ENCODE measurements at regions not wholly inside any gene's neighbourhood (a gene's known extent, or its start where the extent isn't known, plus 50 kb on each side); places are given as distances from the start of the nearest gene placed in this dataset.
"Not testable (repeated sequence)": the region's sequence is repeated elsewhere in the genome, so short reads cannot be mapped to it uniquely, and the experiment has no call there.

GRCh38 chr4:12105519-12105918 is 676.8 kb upstream of the HS3ST1 start:
- ChIA-PET CTCF (no interaction called here), POLR2A (no interaction called here)
- TF ChIP-seq CTCF (IDR thresholded peaks at IDR 0.05; ENCODE audit: control extremely low read depth, extremely low read depth, low read depth, missing control alignments): no peak
- no peak for DNase-seq (ENCODE audit: extremely low spot score)

GRCh38 chr4:12089920-12090319 is 661.2 kb upstream of the HS3ST1 start:
- POLR2A ChIA-PET, CTCF ChIA-PET: not testable (repeated sequence)

GRCh38 chr4:12084690-12085089 is 656.0 kb upstream of the HS3ST1 start:
- CTCF ChIA-PET: no interaction called here
- DNase-seq (ENCODE audit: extremely low spot score): no peak
- no peak for TF ChIP-seq CTCF (IDR thresholded peaks at IDR 0.05; ENCODE audit: control extremely low read depth, extremely low read depth, low read depth, missing control alignments)
- POLR2A ChIA-PET: no interaction called here

More at GRCh38 chr4:12089920-12090319, 661.2 kb upstream of the HS3ST1 start:
- not testable (repeated sequence) for DNase-seq (ENCODE audit: extremely low spot score)

- TF ChIP-seq CTCF (IDR thresholded peaks at IDR 0.05; ENCODE audit: control extremely low read depth, extremely low read depth, low read depth, missing control alignments): no peak
- CTCF ChIA-PET: no interaction called here
- POLR2A ChIA-PET: no interaction called here
- DNase-seq (ENCODE audit: extremely low spot score): no peak
These were observed 642.6 kb upstream of the HS3ST1 start for GRCh38 chr4:12071316-12071715.

GRCh38 chr4:12053966-12054365 is 625.3 kb upstream of the HS3ST1 start:
- DNase-seq (ENCODE audit: extremely low spot score): no peak
- no peak for TF ChIP-seq CTCF (IDR thresholded peaks at IDR 0.05; ENCODE audit: control extremely low read depth, extremely low read depth, low read depth, missing control alignments)
- ChIA-PET POLR2A (no interaction called here), CTCF (no interaction called here)

- POLR2A ChIA-PET: no interaction called here
- no peak for DNase-seq (ENCODE audit: extremely low spot score)
- CTCF ChIA-PET: no interaction called here
- no peak for TF ChIP-seq CTCF (IDR thresholded peaks at IDR 0.05; ENCODE audit: control extremely low read depth, extremely low read depth, low read depth, missing control alignments)
These were observed 624.9 kb upstream of the HS3ST1 start for GRCh38 chr4:12053556-12053955.

GRCh38 chr4:12050357-12050756 is 621.7 kb upstream of the HS3ST1 start:
- TF ChIP-seq CTCF (IDR thresholded peaks at IDR 0.05; ENCODE audit: control extremely low read depth, extremely low read depth, low read depth, missing control alignments): no peak
- no peak for DNase-seq (ENCODE audit: extremely low spot score)
- ChIA-PET POLR2A (no interaction called here), CTCF (no interaction called here)
